HG02798 (cell line): ENCODE measurements at regions not wholly inside any gene's neighbourhood (a gene's known extent, or its start where the extent isn't known, plus 50 kb on each side); places are given as distances from the start of the nearest gene placed in this dataset.
"Not testable (repeated sequence)": the region's sequence is repeated elsewhere in the genome, so short reads cannot be mapped to it uniquely, and the experiment has no call there.

Experiments used
- ATAC-seq: cut with Tn5 transposase; IDR thresholded peaks from one replicate; pipeline ENCODE4 v1.9.1; 2021; ENCODE audit warnings: mild to moderate bottlenecking; ENCODE audit not compliant: unreplicated experiment, poor library complexity

- ATAC-seq, result no peak
Measured at GRCh38 chr10:56109454-56109853, 251.6 kb downstream of the ZWINT start.

- no peak for ATAC-seq
Measured at GRCh38 chr10:56104923-56105322, 256.1 kb downstream of the ZWINT start.

- no peak for ATAC-seq
Measured at GRCh38 chr10:56104487-56104886, 256.6 kb downstream of the ZWINT start.

GRCh38 chr10:56096226-56096517 lies 264.9 kb downstream of the ZWINT start:
- no peak for ATAC-seq

GRCh38 chr10:56095506-56096225 lies 265.4 kb downstream of the ZWINT start:
- ATAC-seq, result no peak

- not testable (repeated sequence) for ATAC-seq
Measured at GRCh38 chr10:56093645-56094044, 267.4 kb downstream of the ZWINT start.

- ATAC-seq, result no peak
Measured at GRCh38 chr10:56091872-56092271, 269.2 kb downstream of the ZWINT start.

- ATAC-seq, result no peak
Measured at GRCh38 chr10:56090914-56091540, 270.0 kb downstream of the ZWINT start.

GRCh38 chr10:56085406-56086122 lies 275.5 kb downstream of the ZWINT start:
- no peak for ATAC-seq

GRCh38 chr10:56082169-56082568 lies 278.9 kb downstream of the ZWINT start:
- no peak for ATAC-seq

- ATAC-seq, result no peak
Measured at GRCh38 chr10:56068473-56069263, 292.4 kb downstream of the ZWINT start.

GRCh38 chr10:56068040-56068439 lies 293.0 kb downstream of the ZWINT start:
- no peak for ATAC-seq

GRCh38 chr10:56063642-56064041 lies 297.4 kb downstream of the ZWINT start:
- no peak for ATAC-seq

GRCh38 chr10:56057860-56058259 lies 303.2 kb downstream of the ZWINT start:
- no peak for ATAC-seq

- no peak for ATAC-seq
Measured at GRCh38 chr10:56035489-56035888, 325.6 kb downstream of the ZWINT start.

- no peak for ATAC-seq
Measured at GRCh38 chr10:56028298-56029132, 332.5 kb downstream of the ZWINT start.

- ATAC-seq, result no peak
Measured at GRCh38 chr10:56012101-56012500, 349.0 kb downstream of the ZWINT start.

- ATAC-seq, result no peak
Measured at GRCh38 chr10:56003555-56003954, 357.5 kb downstream of the ZWINT start.

GRCh38 chr10:55989188-55989587 lies 371.9 kb downstream of the ZWINT start:
- no peak for ATAC-seq

GRCh38 chr10:55979203-55979602 lies 381.9 kb downstream of the ZWINT start:
- ATAC-seq, result no peak
